ENCODE measurements at regions not wholly inside any gene's neighbourhood (a gene's known extent, or its start where the extent isn't known, plus 50 kb on each side); places are given as distances from the start of the nearest gene placed in this dataset.

- no peak for TF ChIP-seq SIX5 (IDR thresholded peaks at IDR 0.05; ENCODE audit: low read depth, low read length, severe bottlenecking)
- TF ChIP-seq MTA3 (IDR thresholded peaks at IDR 0.05; ENCODE audit: borderline replicate concordance, low read length), result no peak
- no peak for TF ChIP-seq USF2 (IDR thresholded peaks at IDR 0.05; ENCODE audit: borderline replicate concordance, low read depth, low read length)
- no peak for TF ChIP-seq TBL1XR1 (IDR thresholded peaks at IDR 0.05; ENCODE audit: low read depth, low read length)
- no peak for TF ChIP-seq DPF2 (IDR thresholded peaks at IDR 0.05)
- no peak for TF ChIP-seq ZBED1 (IDR thresholded peaks at IDR 0.05; ENCODE audit: borderline replicate concordance)
- TF ChIP-seq ELK1 (IDR thresholded peaks at IDR 0.05; ENCODE audit: low read depth, low read length), result no peak
- no peak for TF ChIP-seq EP300 (IDR thresholded peaks at IDR 0.05; ENCODE audit: borderline replicate concordance in 1 of 2, control insufficient read depth in 1 of 2, low read depth in 2 of 2, low read length in 2 of 2)
- TF ChIP-seq ATF7 (IDR thresholded peaks at IDR 0.05; ENCODE audit: low read depth), result no peak
- no peak for TF ChIP-seq LARP7 (IDR thresholded peaks at IDR 0.05)
These were observed 182.2 kb upstream of the ISL1 start (continued) for GRCh38 chr5:51201024-51201423.

- Histone ChIP-seq H3K4me1 (ENCODE audit: control insufficient read depth, insufficient read depth, low read length) (no peaks in the 10 kb centered on the region), H4K20me1 (ENCODE audit: control insufficient read depth, insufficient read depth) (no peaks in the 10 kb centered on the region), H3K79me2 (ENCODE audit: control insufficient read depth, insufficient read depth, low read length) (no peaks in the 10 kb centered on the region), H3K9me3 (replicated peaks; ENCODE audit: control insufficient read depth, insufficient read depth, low read length) (no peaks in the 10 kb centered on the region), H3K9ac (ENCODE audit: control insufficient read depth, insufficient read depth, low read length) (no peak overlapping the region), H3K4me2 (ENCODE audit: control insufficient read depth, insufficient read depth) (no peak overlapping the region), H3K36me3 (ENCODE audit: control insufficient read depth in 2 of 2, insufficient read depth in 2 of 2, low read length in 1 of 2) (no peaks in the 10 kb centered on the region), H3K27me3 (replicated peaks in 1 of 2; ENCODE audit: control insufficient read depth in 2 of 2, insufficient read depth in 2 of 2, low read length in 1 of 2) (no peaks in the 10 kb centered on the region), H3K4me3 (no peak overlapping the region), H2AFZ (ENCODE audit: control insufficient read depth, low read depth, low read length) (no peak overlapping the region), H3K27ac (ENCODE audit: control insufficient read depth, insufficient read depth) (no peak overlapping the region)
- in situ Hi-C loops (cut with MboI) (no loop called here), intact Hi-C loops (cut with micrococcal nuclease; ENCODE audit: unreplicated experiment) (no loop called here)
- ChIA-PET CTCF (no interaction called here), POLR2A (no interaction called here), RAD21 (ENCODE audit: unreplicated experiment) (no interaction called here), SMC1A (ENCODE audit: uncharacterized antibody, unreplicated experiment) (no interaction called here)
- no peak for TF ChIP-seq ZNF274 (IDR thresholded peaks at IDR 0.05; ENCODE audit: insufficient read depth, insufficient read length)
- TF ChIP-seq MTA2 (IDR thresholded peaks at IDR 0.05; ENCODE audit: low read depth), result no peak
- TF ChIP-seq ATF7 (IDR thresholded peaks at IDR 0.05; ENCODE audit: low read depth), result no peak
- no peak for TF ChIP-seq TARDBP (IDR thresholded peaks at IDR 0.05; ENCODE audit: borderline replicate concordance)
- no peak for TF ChIP-seq YBX1 (IDR thresholded peaks at IDR 0.05)
- TF ChIP-seq SP1 (IDR thresholded peaks at IDR 0.05; ENCODE audit: low read depth, low read length), result no peak
- no peak for TF ChIP-seq BCL11A (IDR thresholded peaks at IDR 0.05; ENCODE audit: low read depth, low read length)
- TF ChIP-seq KDM1A (IDR thresholded peaks at IDR 0.05; ENCODE audit: borderline replicate concordance), result no peak
- ATAC-seq (no peak), FAIRE-seq (no peak), DNase-seq (ENCODE audit: low read depth, low spot score) (no peak)
- WGBS (ENCODE audit: insufficient coverage, insufficient replicate concordance, low lambda C conversion rate, missing lambda C conversion rate), result 0% methylated on average over 1 of the region's 1 CpG
- BruUV-seq (replicated peaks), result no TSS peak
These were observed 181.5 kb upstream of the ISL1 start for GRCh38 chr5:51201708-51202107.

Data from GM12878 (cell line).